Liver (tissue), 3 donors: ENCODE measurements at regions not wholly inside any gene's neighbourhood (a gene's known extent, or its start where the extent isn't known, plus 50 kb on each side); places are given as distances from the start of the nearest gene placed in this dataset.

ENCODE experiments used
- EGR1 ChIP-seq, 2 donors: IDR thresholded peaks; 2 replicates each; pipeline ENCODE4 v1.6.1; 2016 to 2018; ENCODE audit warnings: antibody characterized with exemption in 2 of 2, low read depth in 2 of 2
- FOXA1 ChIP-seq: IDR thresholded peaks from 2 replicates; pipeline ENCODE4 v1.6.1; 2016; ENCODE audit warnings: antibody characterized with exemption
- GABPA ChIP-seq, 2 donors: IDR thresholded peaks in 1 of 2; conservative IDR thresholded peaks in 1 of 2; 2 replicates each; pipeline ENCODE4 v1.6.1; 2016; ENCODE audit warnings: antibody characterized with exemption in 2 of 2, mild to moderate bottlenecking in 1 of 2, moderate library complexity in 1 of 2
- JUND ChIP-seq, 2 donors: IDR thresholded peaks; 2 replicates each; pipeline ENCODE4 v1.6.1; 2016; ENCODE audit warnings: antibody characterized with exemption in 2 of 2
- RAD21 ChIP-seq, 2 donors: IDR thresholded peaks; 2 replicates each; pipeline ENCODE4 v1.6.1; 2016; ENCODE audit warnings: antibody characterized with exemption in 2 of 2, mild to moderate bottlenecking in 2 of 2
- RXRA ChIP-seq, 2 donors: IDR thresholded peaks; 2 replicates each; pipeline ENCODE4 v1.6.1; 2017 to 2018; ENCODE audit warnings: antibody characterized with exemption in 2 of 2, mild to moderate bottlenecking in 1 of 2
- TAF1 ChIP-seq: conservative IDR thresholded peaks from 2 replicates; pipeline ENCODE4 v1.6.1; 2016; ENCODE audit warnings: antibody characterized with exemption, mild to moderate bottlenecking
- YY1 ChIP-seq: IDR thresholded peaks from 2 replicates; pipeline ENCODE4 v1.6.1; 2016; ENCODE audit warnings: antibody characterized with exemption, mild to moderate bottlenecking
- TF ChIP-seq, protein P1 (sequence below): fragments of 150-350 bp; IDR thresholded peaks from 2 replicates; pipeline ENCODE4 v1.5.1; 2017; ENCODE audit warnings: improper control_type of control experiment, low read depth, low read length; ENCODE audit not compliant: missing input control
- TF ChIP-seq, protein P2 (sequence below): IDR thresholded peaks from 2 replicates; pipeline ENCODE4 v1.6.1; 2016; ENCODE audit warnings: antibody characterized with exemption
- TF ChIP-seq, protein P3 (sequence below): IDR thresholded peaks from 2 replicates; pipeline ENCODE4 v1.6.1; 2016; ENCODE audit warnings: antibody characterized with exemption
- TF ChIP-seq, protein P4 (sequence below): IDR thresholded peaks from 2 replicates; pipeline ENCODE4 v1.6.1; 2016; ENCODE audit warnings: antibody characterized with exemption, mild to moderate bottlenecking
- donor health status: healthy.
- donor health status: healthy.

DNA sequence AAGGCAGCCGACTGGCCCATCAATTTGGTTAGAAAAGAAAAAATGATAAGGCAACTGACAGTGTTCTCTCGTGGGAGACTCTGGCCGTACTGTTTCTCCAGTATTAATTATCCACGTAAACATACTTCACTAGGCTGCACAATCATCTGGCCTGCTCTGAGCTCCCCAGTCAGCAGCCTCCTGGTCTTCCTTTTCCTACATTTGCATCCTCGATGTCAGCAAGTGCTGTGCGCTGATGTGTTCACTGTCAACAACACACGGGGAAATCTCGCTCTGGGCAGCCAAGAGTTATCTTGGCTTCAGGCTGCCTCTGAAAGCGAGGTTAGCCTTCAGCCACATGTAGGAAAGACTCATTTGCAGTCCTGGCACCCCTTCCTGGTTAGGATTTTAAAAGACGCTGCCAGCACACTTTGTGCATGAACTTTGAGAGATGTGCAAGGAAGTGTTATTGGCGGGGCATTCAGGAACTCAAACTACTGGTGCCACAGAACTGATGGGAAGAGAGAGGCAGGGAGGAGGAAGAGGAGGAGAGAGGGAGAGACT lies 460.5 kb upstream of the ARID1B start:
- TF ChIP-seq RAD21 (IDR thresholded peaks at IDR 0.05) (no peak), GABPA (IDR thresholded peaks at IDR 0.05 in 1 of 2, conservative IDR thresholded peaks at IDR 0.05 in 1 of 2) (no peak), EGR1 (IDR thresholded peaks at IDR 0.05; ENCODE audit: low read depth in 2 of 2) (no peak), RXRA (IDR thresholded peaks at IDR 0.05) (no peak), TAF1 (no peak), JUND (IDR thresholded peaks at IDR 0.05) (no peak), FOXA1 (no peak), YY1 (no peak)
- TF ChIP-seq, protein P1, sequence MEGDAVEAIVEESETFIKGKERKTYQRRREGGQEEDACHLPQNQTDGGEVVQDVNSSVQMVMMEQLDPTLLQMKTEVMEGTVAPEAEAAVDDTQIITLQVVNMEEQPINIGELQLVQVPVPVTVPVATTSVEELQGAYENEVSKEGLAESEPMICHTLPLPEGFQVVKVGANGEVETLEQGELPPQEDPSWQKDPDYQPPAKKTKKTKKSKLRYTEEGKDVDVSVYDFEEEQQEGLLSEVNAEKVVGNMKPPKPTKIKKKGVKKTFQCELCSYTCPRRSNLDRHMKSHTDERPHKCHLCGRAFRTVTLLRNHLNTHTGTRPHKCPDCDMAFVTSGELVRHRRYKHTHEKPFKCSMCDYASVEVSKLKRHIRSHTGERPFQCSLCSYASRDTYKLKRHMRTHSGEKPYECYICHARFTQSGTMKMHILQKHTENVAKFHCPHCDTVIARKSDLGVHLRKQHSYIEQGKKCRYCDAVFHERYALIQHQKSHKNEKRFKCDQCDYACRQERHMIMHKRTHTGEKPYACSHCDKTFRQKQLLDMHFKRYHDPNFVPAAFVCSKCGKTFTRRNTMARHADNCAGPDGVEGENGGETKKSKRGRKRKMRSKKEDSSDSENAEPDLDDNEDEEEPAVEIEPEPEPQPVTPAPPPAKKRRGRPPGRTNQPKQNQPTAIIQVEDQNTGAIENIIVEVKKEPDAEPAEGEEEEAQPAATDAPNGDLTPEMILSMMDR = no peak
- TF ChIP-seq, protein P2, sequence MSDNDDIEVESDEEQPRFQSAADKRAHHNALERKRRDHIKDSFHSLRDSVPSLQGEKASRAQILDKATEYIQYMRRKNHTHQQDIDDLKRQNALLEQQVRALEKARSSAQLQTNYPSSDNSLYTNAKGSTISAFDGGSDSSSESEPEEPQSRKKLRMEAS = no peak
- TF ChIP-seq, protein P3, sequence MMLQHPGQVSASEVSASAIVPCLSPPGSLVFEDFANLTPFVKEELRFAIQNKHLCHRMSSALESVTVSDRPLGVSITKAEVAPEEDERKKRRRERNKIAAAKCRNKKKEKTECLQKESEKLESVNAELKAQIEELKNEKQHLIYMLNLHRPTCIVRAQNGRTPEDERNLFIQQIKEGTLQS = no peak
- TF ChIP-seq, protein P4, sequence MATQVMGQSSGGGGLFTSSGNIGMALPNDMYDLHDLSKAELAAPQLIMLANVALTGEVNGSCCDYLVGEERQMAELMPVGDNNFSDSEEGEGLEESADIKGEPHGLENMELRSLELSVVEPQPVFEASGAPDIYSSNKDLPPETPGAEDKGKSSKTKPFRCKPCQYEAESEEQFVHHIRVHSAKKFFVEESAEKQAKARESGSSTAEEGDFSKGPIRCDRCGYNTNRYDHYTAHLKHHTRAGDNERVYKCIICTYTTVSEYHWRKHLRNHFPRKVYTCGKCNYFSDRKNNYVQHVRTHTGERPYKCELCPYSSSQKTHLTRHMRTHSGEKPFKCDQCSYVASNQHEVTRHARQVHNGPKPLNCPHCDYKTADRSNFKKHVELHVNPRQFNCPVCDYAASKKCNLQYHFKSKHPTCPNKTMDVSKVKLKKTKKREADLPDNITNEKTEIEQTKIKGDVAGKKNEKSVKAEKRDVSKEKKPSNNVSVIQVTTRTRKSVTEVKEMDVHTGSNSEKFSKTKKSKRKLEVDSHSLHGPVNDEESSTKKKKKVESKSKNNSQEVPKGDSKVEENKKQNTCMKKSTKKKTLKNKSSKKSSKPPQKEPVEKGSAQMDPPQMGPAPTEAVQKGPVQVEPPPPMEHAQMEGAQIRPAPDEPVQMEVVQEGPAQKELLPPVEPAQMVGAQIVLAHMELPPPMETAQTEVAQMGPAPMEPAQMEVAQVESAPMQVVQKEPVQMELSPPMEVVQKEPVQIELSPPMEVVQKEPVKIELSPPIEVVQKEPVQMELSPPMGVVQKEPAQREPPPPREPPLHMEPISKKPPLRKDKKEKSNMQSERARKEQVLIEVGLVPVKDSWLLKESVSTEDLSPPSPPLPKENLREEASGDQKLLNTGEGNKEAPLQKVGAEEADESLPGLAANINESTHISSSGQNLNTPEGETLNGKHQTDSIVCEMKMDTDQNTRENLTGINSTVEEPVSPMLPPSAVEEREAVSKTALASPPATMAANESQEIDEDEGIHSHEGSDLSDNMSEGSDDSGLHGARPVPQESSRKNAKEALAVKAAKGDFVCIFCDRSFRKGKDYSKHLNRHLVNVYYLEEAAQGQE = no peak
